ENCODE measurements at regions not wholly inside any gene's neighbourhood (a gene's known extent, or its start where the extent isn't known, plus 50 kb on each side); places are given as distances from the start of the nearest gene placed in this dataset.

DNA sequence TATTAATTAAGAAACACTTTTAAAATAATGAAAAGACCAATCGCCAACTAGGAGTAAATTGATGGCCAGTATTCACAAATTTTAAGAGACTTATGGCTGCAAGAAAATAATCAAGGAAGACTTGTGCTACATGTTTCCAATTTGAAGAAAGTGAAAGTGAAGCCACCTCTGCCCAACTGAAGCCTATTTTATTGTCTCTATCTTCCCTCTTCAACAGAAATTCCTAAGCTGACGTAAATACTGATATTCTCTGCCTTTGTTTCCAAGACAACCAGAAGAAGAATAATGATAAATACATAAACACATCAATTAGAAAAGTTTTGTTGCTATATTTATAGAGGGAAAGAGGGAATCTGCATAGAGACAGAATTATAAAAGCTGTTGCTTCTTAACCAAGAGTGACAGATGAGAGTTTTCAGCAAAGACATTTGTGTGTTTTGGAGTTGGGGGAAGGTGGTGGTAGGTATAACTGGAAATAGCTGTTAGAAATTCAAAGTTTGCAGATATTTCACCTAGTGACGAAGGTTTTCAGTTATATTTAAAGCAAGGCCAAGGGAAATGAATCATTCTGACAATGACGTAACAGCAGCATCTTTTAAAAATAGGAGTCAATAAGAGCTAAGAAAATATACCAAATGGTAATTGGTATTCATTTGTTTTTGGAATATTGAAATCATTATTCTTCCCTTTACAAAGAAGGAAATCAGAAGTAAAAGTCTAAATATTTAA, 576.6 kb upstream of the SORCS1 start:
- no peak for DNase-seq (ENCODE audit: low read depth, low spot score)

GRCh38 chr10:107739951-107740350, 575.4 kb upstream of the SORCS1 start:
- DNase-seq (ENCODE audit: low read depth, low spot score) = no peak

GRCh38 chr10:107733328-107734130, 569.0 kb upstream of the SORCS1 start:
- no peak for DNase-seq (ENCODE audit: low read depth, low spot score)

DNA sequence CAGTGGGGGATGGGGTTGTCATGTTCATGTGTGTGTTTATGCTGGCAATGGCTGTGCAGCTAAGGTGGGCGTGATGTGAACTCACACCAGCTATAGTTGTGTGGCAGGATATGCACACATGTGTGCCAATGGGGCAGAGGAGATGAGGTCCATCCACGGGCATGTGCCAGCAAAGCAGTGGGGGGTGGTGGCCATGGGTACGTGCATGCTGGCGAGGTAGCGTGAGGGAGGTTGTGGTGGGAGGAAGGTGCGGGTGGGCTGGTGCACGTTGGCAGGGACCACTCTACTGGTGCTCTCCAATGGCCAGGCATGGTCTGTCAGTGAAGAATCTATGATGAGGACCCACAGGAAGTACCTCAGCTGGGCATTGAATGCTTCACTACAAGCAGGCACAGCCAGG, 567.5 kb upstream of the SORCS1 start:
- no peak for DNase-seq (ENCODE audit: low read depth, low spot score)

DNA sequence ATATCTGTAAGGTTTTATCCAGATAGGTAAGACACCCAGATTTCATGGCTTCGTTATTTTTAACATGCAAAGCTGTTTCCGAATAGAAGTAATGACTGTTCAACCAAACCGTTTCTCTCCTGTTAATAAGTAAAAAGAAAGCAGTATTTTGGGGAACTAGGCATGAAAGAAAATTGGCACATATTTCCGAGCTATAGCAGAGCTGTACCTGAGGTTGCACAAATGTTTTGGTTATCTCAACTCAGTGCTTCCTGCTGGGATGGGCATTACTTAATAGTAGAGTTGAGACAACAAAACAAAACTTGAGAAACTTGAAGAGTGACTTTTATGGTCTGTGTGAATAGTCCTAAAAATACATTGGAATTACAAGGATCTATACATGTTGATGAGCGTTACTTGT, 564.3 kb upstream of the SORCS1 start:
- DNase-seq (ENCODE audit: low read depth, low spot score) = no peak

DNA sequence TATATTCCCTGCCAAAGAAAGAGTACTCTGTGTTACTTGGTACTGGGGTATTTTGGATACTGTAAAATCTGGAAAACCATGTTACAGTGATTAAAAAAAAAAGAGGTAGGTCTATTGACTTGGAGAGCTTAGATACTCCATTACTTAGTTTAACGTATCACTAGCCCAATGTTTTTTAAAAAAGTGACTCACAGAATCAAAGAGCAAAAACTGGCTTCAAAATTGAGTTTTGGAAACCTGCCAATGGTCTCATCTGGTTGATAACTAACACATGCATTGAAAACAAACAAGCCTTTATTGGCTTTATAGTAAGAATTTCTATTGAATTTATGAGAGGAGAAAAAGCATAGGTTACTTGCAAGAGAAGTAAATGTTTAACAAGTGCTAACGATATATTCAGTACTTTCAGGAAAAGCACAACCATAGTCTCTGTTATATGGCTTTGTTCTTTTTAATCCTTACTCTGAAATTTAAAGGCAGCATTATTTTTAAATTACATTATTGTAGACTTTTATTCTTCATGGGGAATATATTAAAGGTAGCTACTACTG, 563.3 kb upstream of the SORCS1 start:
- DNase-seq (ENCODE audit: low read depth, low spot score) = no peak

- no peak for DNase-seq (ENCODE audit: low read depth, low spot score)
These were observed 554.4 kb upstream of the SORCS1 start for GRCh38 chr10:107718864-107719263.

GRCh38 chr10:107717046-107717445, 552.5 kb upstream of the SORCS1 start:
- DNase-seq (ENCODE audit: low read depth, low spot score) = no peak

DNA sequence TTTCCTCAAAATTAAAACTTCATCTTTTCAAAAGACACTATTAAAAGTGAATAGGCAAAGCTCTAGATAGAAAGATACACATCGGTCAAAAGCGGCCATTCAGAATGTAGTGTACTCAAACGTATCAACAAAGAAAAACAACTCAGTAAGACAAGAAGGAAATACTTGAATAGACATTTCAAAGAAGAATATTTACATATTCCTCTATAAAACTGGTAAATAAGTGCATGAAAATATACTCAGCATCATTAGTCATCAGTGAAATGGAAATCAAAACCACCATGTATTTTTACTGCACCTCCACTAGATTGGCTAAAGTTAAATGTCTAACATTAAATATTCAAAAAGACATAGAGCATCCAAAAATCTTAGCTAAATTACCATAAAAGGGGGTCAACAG, 551.1 kb upstream of the SORCS1 start:
- no peak for DNase-seq (ENCODE audit: low read depth, low spot score)

GRCh38 chr10:107708981-107709380, 544.5 kb upstream of the SORCS1 start:
- no peak for DNase-seq (ENCODE audit: low read depth, low spot score)

DNA sequence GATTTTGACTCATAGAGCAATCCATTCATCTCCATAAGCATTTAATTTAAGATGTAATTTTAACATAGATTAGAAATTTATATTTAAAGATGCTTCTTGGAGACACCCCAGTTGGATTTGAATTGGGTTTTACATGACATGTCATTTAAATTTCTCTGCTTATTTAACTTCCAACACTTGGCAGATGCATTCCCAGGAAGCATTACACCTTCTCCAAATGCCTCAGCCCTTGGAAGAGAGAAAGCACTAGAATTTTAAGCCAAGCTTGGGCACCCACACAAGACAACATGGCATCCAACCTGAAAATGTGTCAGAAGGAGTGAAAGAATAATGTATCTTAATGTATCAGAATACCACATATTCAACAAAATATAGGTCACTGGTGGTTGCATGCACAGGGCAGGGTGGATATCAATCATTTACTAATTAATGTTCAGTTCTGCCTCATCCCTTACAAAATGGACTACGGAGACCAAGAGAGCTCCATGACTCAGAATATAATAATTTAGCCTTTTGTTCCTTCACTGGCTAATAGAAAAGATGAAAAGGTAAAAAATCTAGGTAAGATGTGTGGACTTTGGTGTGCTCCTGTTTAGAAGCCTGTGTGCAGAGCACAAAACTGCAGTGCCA, 541.7 kb upstream of the SORCS1 start:
- no peak for DNase-seq (ENCODE audit: low read depth, low spot score)

DNA sequence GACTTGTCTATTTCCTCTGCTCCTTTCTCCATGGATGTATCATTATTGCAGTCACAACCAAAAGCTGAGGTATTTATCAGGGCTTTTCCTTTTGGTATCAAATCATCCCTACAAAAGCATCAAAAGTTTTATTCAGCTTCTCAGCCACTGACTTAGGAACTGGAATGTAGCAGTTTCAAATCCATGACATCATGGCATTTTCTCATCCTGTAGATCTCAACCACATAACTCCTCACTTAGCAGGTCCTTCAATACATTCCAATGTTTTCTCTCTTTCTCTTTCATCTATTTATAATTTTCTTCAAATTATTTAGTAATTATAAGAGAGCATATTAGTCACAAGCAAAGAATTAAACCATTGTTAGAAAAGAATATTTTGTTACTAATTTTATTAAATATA, 537.4 kb upstream of the SORCS1 start:
- no peak for DNase-seq (ENCODE audit: low read depth, low spot score)

DNA sequence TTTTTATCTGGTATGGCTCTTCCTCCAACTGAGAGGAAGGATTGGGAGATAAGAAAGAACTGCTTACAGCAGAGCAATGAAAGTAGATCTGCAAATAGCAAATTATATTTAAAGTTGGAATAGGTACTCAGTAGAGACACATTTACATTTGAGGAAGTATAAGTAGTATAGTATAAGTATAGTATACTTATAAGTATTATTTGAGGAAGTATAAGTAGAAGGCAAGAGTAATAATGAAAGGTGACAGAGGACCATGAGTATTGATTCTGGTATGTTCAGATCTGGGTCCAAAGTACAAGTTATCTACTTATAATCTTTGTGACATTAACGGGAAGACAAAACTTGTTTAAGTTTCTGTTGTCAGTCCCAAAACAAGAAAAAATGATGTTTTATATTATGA, 527.6 kb upstream of the SORCS1 start:
- DNase-seq (ENCODE audit: low read depth, low spot score) = no peak

GRCh38 chr10:107689323-107689722, 524.8 kb upstream of the SORCS1 start:
- DNase-seq (ENCODE audit: low read depth, low spot score) = no peak

GRCh38 chr10:107687701-107688100, 523.2 kb upstream of the SORCS1 start:
- DNase-seq (ENCODE audit: low read depth, low spot score) = no peak

DNA sequence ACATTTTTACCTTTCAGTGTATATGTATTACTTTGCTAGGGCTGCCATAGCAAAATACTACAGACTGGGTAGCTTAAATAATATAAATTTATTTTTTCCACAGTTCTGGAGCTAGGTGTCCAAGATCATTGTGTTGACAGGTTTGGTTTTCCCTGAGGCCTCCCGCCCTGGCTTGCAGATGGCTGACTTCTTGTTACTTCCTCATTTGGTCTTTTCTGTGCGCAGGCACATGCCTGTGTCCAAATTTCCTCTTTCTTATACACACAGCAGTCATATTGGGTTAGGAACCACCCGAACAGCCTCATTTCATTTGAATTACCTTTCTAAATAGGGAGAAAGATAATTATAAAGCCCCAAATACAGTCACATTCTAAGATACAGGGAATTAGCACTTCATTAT, 521.6 kb upstream of the SORCS1 start:
- no peak for DNase-seq (ENCODE audit: low read depth, low spot score)

DNA sequence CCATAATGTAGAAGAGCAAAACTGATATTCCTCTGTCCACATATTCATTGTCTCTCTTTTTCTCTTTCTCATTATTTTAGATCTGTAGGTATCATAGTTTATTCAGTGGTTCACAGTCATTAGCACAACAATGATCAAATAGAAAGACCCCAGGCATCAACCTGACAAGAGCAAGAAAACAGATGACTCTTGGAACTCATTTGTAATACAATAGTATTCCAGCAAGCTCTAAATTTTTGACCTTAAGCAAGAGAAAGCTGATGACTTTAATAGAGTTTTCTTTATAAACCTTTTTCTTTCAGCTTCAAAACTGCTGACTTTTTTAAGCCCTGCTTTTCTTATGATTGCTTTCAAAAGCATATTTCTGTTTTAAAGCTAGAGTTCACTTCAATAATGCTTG, 507.5 kb upstream of the SORCS1 start:
- peak; percentile 3 for DNase-seq (ENCODE audit: low read depth, low spot score)

- no peak for DNase-seq (ENCODE audit: low read depth, low spot score)
These were observed 501.7 kb upstream of the SORCS1 start for GRCh38 chr10:107666214-107666613.

DNA sequence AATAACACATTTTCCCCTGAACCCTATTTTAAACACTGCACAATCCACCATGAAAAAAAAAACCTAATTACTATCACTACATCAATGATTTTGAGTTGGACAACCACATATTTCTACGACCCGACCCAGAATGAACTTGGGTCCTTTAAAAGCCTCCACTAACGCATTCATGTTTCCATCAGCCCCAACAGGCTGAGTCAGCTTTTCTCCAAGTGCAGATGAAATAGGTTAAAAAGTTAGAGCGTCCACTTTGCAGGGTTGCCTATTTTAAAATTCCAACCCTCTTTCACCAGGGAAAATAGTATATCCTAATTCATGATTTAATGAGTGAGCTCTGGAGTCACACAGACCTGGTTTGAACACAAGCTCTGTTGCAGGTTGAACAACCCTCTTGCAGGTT, 501.0 kb upstream of the SORCS1 start:
- no peak for DNase-seq (ENCODE audit: low read depth, low spot score)

DNA sequence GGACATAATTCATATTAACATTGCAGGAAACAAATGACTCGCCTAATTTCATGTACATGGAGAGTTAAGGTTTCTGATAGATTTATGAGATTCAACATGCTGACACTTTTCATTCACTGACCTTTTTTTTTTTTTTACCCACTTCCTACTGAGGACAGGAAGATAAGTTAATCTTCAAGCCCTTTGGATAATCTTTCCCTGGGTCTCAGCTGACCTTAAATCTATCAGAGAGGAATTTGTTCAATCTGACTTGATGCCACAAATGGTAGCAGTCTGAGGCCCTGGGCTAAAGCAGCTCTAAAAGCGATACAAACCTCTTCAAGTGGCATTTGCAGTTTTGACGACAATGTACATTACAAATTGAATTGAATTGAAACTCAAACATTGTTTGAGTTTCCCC, 493.3 kb upstream of the SORCS1 start:
- no peak for DNase-seq (ENCODE audit: low read depth, low spot score)

DNA sequence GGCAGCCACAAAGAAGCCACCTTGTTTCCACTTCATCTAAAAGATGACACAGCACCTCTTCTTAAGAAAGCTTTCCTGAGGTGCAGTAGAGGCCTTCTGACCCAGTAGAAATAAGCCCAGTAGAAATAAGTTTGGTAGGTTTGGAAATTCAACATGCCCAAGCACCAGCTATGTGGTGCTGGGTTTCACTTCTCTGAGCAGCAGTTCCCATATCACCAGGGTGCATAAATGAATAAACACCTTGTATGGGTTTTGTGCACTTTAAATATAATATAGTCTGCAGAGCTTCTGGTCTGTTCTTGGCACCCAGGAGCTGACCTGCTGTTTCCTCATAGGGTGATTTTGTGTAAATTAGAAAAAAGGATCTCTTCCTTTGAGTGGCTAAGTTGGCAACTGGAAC, 492.4 kb upstream of the SORCS1 start:
- DNase-seq (ENCODE audit: low read depth, low spot score) = no peak

- DNase-seq (ENCODE audit: low read depth, low spot score) = no peak
These were observed 489.4 kb upstream of the SORCS1 start for GRCh38 chr10:107653832-107654287.

Measured in iPS DF 19.7 (cell line).